Keratinocyte (primary cell): ENCODE measurements at regions not wholly inside any gene's neighbourhood (a gene's known extent, or its start where the extent isn't known, plus 50 kb on each side); places are given as distances from the start of the nearest gene placed in this dataset.
A peak's percentile ranks its signal among the peaks of the same experiment; 100 is the strongest.

Source experiments
- CTCF ChIP-seq, 3 experiments: IDR thresholded peaks in 1 of 3; conservative IDR thresholded peaks in 1 of 3; optimal IDR thresholded peaks in 1 of 3; 2 replicates in 2 of 3; 3 replicates in 1 of 3; pipeline versions ENCODE3 to v1.5.1; 2011; ENCODE audit warnings: low read length in 3 of 3, mild to moderate bottlenecking in 3 of 3, moderate library complexity in 2 of 3, control low read depth in 1 of 3, inconsistent platforms in 1 of 3; ENCODE audit not compliant: insufficient read depth in 2 of 3; ENCODE audit errors: extremely low read depth in 1 of 3
- EZH2 ChIP-seq: IDR thresholded peaks from one replicate; pipeline ENCODE4 v1.6.1; 2012; ENCODE audit warnings: inconsistent platforms, mild to moderate bottlenecking, low read length, moderate library complexity

- TF ChIP-seq CTCF (optimal IDR thresholded peaks at IDR 0.05 in 1 of 3, IDR thresholded peaks at IDR 0.05 in 1 of 3, conservative IDR thresholded peaks at IDR 0.05 in 1 of 3; ENCODE audit: extremely low read depth in 1 of 3, insufficient read depth in 2 of 3, low read length in 3 of 3), result peak; percentile 67 to 79 (median 74)
- no peak for TF ChIP-seq EZH2
Measured at GRCh38 chr13:90867336-90867683, 480.2 kb upstream of the MIR17HG start.
